ENCODE measurements at regions not wholly inside any gene's neighbourhood (a gene's known extent, or its start where the extent isn't known, plus 50 kb on each side); places are given as distances from the start of the nearest gene placed in this dataset.

DNA sequence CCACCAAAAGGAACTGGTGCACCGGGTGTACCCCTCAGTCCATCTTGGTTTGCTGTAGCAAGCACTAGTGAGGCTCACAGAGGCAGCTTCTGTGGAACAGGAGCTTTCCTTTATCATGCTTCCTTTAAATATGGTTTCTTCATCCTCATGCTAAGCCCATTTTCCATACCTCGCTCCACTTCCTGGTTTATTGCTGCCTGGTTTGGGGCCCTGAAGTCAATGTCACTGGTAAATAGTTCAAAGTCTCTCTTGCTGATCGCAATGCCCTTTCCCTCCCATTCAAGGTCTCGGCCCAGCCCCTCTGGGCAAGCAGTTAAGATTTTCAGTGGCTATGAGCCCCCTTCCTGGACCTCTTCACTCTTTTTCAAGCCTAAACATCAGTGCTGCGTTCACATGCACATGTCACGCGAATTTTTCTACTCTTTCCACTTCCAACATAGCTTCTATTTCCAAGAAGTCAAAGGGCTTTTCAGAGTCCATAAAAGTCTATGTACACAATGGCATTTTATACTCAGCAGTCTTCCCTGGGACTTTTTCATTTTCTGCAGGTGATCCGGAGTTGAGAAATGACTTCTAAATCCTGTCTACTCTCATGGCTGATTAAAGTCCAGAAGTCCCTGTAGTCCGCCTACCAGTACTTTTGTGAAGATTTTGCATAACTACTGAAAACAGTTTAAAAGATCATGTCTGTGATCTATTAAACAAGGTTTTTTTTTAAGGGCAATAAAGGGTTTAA lies 323.8 kb upstream of the ZFHX3 start:
- ATAC-seq (ENCODE audit: low read depth): no peak
- H3K4me1 ChIP-seq (ENCODE audit: insufficient read depth, poor library complexity, severe bottlenecking): no peaks in the 10 kb centered on the region

DNA sequence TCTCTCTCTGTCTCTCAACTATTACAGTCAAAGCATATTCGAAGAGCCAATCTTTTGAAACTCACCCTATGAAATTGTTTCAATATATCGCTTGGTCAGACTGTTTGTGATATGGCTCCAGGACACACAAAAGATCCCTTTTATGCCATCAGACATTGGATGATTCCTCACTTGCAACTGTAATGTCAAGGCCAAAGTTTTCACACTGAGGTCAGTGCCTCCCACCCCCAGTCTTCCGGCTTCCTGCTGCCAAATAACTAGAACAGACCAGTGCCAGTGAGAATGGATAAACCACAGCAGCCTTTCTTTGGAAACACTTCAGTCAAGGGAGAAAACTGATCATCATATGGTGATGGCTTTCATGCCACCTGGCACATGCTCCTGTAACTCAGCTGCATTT lies 321.9 kb upstream of the ZFHX3 start:
- peaks cover 36% of the 10 kb centered on the region for H3K27me3 ChIP-seq (ENCODE audit: insufficient read depth, poor library complexity, severe bottlenecking)
- ATAC-seq (ENCODE audit: low read depth) (no peak), DNase-seq (ENCODE audit: low spot score) (no peak)
- H3K36me3 ChIP-seq (ENCODE audit: low read depth): no peaks in the 10 kb centered on the region
- no peaks in the 10 kb centered on the region for H3K9me3 ChIP-seq (ENCODE audit: severe bottlenecking)
- H3K4me3 ChIP-seq (ENCODE audit: severe bottlenecking): no peak overlapping the region
- H3K4me1 ChIP-seq (ENCODE audit: insufficient read depth, poor library complexity, severe bottlenecking): no peaks in the 10 kb centered on the region
- TF ChIP-seq, protein P1, sequence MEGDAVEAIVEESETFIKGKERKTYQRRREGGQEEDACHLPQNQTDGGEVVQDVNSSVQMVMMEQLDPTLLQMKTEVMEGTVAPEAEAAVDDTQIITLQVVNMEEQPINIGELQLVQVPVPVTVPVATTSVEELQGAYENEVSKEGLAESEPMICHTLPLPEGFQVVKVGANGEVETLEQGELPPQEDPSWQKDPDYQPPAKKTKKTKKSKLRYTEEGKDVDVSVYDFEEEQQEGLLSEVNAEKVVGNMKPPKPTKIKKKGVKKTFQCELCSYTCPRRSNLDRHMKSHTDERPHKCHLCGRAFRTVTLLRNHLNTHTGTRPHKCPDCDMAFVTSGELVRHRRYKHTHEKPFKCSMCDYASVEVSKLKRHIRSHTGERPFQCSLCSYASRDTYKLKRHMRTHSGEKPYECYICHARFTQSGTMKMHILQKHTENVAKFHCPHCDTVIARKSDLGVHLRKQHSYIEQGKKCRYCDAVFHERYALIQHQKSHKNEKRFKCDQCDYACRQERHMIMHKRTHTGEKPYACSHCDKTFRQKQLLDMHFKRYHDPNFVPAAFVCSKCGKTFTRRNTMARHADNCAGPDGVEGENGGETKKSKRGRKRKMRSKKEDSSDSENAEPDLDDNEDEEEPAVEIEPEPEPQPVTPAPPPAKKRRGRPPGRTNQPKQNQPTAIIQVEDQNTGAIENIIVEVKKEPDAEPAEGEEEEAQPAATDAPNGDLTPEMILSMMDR (IDR thresholded peaks at IDR 0.05; ENCODE audit: poor library complexity, severe bottlenecking): no peak
- H3K27ac ChIP-seq (ENCODE audit: poor library complexity, severe bottlenecking): no peak overlapping the region

More for the DNA sequence above, 323.8 kb upstream of the ZFHX3 start:
- Histone ChIP-seq H3K27me3 (ENCODE audit: insufficient read depth, poor library complexity, severe bottlenecking) (peaks cover 40% of the 10 kb centered on the region), H3K4me3 (ENCODE audit: severe bottlenecking) (no peak overlapping the region), H3K9me3 (ENCODE audit: severe bottlenecking) (no peaks in the 10 kb centered on the region), H3K36me3 (ENCODE audit: low read depth) (no peaks in the 10 kb centered on the region), H3K27ac (ENCODE audit: poor library complexity, severe bottlenecking) (no peak overlapping the region)
- DNase-seq (ENCODE audit: low spot score): no peak
- TF ChIP-seq, protein P1 (IDR thresholded peaks at IDR 0.05; ENCODE audit: poor library complexity, severe bottlenecking): no peak

DNA sequence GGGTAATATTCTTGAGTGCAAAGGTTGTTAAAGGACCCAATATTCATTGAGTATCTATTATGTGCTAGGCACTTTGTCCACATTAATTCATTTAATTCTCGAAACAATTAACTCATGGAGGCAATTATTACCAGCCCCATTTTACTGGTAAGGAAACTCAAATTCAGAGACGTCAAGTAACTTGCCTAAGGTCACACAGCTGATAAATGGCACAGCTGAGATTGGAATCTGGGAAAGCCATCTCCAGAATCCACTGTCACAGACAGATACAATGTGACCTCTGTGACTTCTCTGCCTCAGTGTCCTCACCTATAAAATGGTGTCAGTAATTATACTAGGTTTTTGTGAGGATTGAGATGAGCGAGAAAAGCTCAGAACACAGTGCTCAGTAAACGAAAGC lies 320.8 kb upstream of the ZFHX3 start:
- TF ChIP-seq, protein P1 (IDR thresholded peaks at IDR 0.05; ENCODE audit: poor library complexity, severe bottlenecking): no peak
- Histone ChIP-seq H3K4me1 (ENCODE audit: insufficient read depth, poor library complexity, severe bottlenecking) (no peaks in the 10 kb centered on the region), H3K4me3 (ENCODE audit: severe bottlenecking) (no peak overlapping the region), H3K36me3 (ENCODE audit: low read depth) (no peaks in the 10 kb centered on the region), H3K9me3 (ENCODE audit: severe bottlenecking) (no peaks in the 10 kb centered on the region), H3K27me3 (ENCODE audit: insufficient read depth, poor library complexity, severe bottlenecking) (peaks cover 27% of the 10 kb centered on the region), H3K27ac (ENCODE audit: poor library complexity, severe bottlenecking) (no peak overlapping the region)
- DNase-seq (ENCODE audit: low spot score) (no peak), ATAC-seq (ENCODE audit: low read depth) (no peak)

DNA sequence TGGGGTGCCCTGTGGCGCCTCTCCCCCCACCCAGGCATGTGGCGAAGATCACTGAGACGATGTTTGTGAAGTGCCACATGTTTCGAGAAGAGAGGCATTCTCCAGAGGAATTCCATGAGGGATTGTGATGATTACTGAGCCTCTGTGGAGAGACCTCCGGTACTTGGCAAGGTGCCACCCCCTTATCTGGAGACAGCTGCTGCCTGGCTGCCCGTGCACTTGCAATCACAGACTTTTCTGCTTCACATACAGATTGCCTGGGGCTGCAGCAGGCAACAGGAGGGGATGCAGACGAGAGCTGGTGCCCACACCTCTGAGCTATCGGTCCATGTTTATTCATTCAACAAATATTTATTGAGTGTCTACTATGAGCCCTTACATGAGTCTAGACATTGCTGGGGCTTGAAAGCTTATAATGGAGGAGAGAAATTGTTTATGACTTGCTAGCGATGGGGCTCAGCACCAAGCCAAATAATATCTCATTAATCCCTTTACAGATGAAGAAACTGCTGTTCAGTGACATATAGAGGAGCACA lies 317.2 kb upstream of the ZFHX3 start:
- Histone ChIP-seq H3K9me3 (ENCODE audit: severe bottlenecking) (no peaks in the 10 kb centered on the region), H3K27ac (ENCODE audit: poor library complexity, severe bottlenecking) (no peak overlapping the region), H3K4me3 (ENCODE audit: severe bottlenecking) (no peak overlapping the region), H3K4me1 (ENCODE audit: insufficient read depth, poor library complexity, severe bottlenecking) (no peaks in the 10 kb centered on the region), H3K36me3 (ENCODE audit: low read depth) (no peaks in the 10 kb centered on the region), H3K27me3 (ENCODE audit: insufficient read depth, poor library complexity, severe bottlenecking) (peaks cover 13% of the 10 kb centered on the region)
- no peak for DNase-seq (ENCODE audit: low spot score)
- no peak for ATAC-seq (ENCODE audit: low read depth)
- TF ChIP-seq, protein P1 (IDR thresholded peaks at IDR 0.05; ENCODE audit: poor library complexity, severe bottlenecking): no peak

DNA sequence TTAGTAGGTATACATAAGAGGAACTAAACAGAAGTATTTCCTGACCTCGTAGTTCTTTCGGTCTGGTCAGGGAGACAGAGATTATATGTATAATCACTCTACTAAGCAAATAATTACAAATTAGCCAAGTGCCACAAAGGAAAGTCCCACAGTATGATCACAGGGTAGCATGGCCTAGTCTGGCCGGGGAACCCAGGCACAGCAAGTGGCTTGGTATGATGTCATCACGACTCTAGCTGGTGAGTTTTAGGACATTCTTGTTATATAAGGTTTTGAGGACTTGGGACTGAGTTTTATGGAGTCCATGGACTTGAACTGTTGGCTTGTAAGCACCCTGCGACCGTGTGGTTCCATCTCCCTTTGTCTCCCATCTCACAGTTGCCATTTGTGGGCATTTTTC lies 316.5 kb upstream of the ZFHX3 start:
- TF ChIP-seq, protein P1 (IDR thresholded peaks at IDR 0.05; ENCODE audit: poor library complexity, severe bottlenecking): no peak
- H3K9me3 ChIP-seq (ENCODE audit: severe bottlenecking): no peaks in the 10 kb centered on the region
- peaks cover 7% of the 10 kb centered on the region for H3K27me3 ChIP-seq (ENCODE audit: insufficient read depth, poor library complexity, severe bottlenecking)
- no peak for ATAC-seq (ENCODE audit: low read depth)
- no peak for DNase-seq (ENCODE audit: low spot score)
- no peaks in the 10 kb centered on the region for H3K36me3 ChIP-seq (ENCODE audit: low read depth)
- no peak overlapping the region for H3K27ac ChIP-seq (ENCODE audit: poor library complexity, severe bottlenecking)
- no peak overlapping the region for H3K4me3 ChIP-seq (ENCODE audit: severe bottlenecking)
- H3K4me1 ChIP-seq (ENCODE audit: insufficient read depth, poor library complexity, severe bottlenecking): no peaks in the 10 kb centered on the region
